GM19238 (cell line): ENCODE measurements at regions not wholly inside any gene's neighbourhood (a gene's known extent, or its start where the extent isn't known, plus 50 kb on each side); places are given as distances from the start of the nearest gene placed in this dataset.
A peak's percentile ranks its signal among the peaks of the same experiment; 100 is the strongest.
"Not testable (repeated sequence)": the region's sequence is repeated elsewhere in the genome, so short reads cannot be mapped to it uniquely, and the experiment has no call there.

Experiments
- DNase-seq: peaks from one replicate; pipeline ENCODE4 v3.0.0; 2011; ENCODE audit warnings: low spot score; ENCODE audit not compliant: insufficient read length

DNA sequence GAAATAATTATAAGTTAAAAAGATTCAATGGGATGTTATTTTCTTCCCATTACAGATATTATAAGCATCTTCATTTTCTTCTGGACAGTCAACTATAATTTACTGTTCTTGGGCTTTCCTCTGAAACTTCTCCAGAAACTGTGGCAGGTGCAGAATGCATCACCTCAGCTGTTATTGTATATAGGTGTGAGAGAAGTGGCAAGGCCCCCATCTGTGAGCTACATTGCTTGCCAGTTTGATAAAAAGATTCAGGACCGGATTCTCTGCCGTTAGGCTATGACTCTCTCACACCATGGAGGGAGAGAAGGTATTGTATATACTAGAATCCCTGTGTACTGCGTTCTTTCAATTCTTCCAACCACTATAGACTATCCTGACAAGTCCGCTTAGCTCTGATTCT is 135.8 kb upstream of the CENPW start:
- DNase-seq: no peak

GRCh38 chr6:126204598-126204997 is 135.3 kb upstream of the CENPW start:
- DNase-seq: no peak

DNA sequence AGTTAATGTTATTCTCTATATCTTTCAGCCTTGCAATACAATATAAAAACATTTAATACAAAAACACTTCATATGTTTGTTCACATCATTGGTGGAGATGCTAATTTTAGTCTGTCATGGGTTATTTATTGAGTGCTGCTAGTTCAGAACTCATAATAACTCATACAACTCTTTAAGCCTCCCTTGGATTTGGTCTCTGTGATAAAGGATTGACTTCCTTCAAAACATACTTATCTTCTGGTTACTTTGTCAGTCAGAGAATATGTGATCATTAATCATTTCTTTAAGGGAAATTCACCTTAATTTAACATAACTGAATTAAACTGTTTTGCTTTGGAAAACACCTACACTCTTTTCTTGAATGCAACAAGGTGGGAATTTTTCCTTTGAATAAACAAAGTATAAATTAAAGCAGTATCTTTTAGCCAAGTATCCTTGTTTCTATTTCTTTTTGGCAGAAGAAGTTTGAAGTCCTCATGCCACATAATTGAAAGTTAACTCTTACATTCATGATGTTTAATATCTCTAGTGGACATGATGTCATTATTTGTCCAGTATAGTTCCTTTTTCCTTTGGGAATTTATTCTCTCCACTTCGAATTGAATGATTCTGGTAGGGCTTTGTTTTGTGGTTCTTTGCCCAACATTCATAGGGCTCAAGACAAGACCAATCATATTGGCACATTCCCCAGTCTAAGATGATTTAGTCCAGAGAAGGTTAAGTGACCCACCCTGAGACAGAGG is 133.2 kb upstream of the CENPW start:
- DNase-seq: no peak

DNA sequence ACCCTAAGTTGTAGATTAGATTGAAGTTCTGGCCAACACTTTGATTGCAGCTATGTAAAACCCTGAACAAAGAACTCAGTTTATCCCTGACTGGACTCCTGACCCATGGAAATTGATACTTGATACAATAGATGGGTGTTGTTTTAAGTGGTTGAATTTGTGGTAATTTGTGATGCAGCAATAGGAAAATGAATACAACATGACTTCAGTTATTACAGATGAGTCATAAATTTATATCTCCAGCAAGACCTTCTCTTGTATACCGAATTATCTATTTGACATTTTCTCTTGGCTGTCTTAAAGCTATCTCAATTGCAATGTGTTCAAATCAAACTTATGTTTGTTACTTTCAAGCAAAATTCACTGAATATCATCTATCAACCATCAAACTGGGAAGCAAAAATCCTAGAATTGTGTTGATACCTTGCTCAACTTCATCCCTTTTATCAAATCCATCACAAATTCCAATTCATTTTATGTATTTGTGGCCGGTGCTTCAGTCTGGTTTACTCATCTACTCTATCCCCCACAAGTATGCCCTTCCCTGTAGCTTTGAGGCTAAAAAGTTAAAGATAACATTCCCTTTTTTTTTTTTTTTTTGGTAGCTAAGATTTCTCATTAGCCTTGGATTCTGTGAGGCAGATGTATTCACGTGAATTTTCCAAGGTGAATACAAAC is 129.4 kb upstream of the CENPW start:
- no peak for DNase-seq

- DNase-seq: no peak
Measured at GRCh38 chr6:126217497-126217896, 122.4 kb upstream of the CENPW start.

GRCh38 chr6:126220901-126221300 is 119.0 kb upstream of the CENPW start:
- DNase-seq: not testable (repeated sequence)

DNA sequence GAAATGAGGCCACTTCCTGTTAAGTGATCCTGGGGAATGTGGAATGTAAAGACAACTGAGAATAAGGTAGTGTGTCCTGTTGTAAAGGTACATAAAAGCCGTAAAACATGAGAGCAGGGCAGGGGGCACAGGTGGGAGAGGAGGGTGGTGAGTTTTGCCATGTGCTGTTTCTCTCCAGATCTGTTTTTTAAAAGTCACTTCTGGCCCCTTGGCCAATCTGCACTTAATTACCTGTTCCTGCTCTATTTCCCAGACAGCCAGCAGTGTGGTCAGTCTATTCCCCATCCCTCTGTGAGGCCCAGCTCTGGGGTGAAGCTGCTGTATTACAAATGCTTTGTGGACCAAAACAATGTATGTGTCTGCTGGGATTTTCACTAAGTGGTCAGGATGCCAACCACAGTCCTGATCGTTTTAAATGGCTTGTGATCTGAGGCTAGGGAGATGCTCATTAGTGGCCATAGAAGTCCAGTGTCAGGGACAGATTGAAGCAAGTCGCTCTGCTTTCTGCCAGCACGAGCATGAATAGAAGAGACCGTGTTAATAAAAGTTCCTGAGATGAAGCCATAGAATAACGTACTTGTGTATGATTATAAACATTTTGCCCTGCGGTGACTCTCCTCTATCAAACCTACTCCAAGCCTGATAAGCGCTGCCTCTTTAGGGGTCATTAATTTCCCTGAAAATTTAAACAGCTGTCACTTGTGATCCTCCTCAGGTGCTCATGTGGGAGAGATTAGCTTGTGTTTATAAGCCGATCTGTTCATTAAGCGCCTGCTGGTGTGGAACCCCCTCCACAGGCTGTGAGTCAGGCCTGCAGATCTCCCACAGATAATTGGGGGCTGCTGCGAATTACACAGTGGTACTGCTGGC is 111.8 kb upstream of the CENPW start:
- DNase-seq: no peak

GRCh38 chr6:126232671-126233070 is 107.2 kb upstream of the CENPW start:
- no peak for DNase-seq

GRCh38 chr6:126233192-126233591 is 106.7 kb upstream of the CENPW start:
- DNase-seq: no peak

- no peak for DNase-seq
Measured at GRCh38 chr6:126235363-126235762, 104.6 kb upstream of the CENPW start.

DNA sequence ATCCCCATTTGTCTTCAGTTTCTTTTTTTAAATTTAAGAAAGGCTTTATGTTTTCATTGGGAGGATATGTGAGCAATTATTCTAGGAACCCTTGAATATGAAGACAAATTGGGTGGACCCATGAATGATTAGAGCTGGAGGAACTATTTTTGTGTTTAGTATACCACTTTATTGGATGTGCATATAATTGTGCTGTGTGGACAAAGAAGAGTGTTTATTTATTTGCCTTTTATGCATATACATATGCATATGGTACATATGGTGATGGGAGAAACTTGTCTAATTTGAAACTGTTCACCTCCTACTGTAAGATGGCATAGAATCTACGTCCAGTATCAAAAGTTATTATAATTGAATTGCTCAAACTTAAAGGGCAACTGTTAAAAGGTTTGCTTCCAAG is 94.8 kb upstream of the CENPW start:
- DNase-seq: no peak

GRCh38 chr6:126252154-126252553 is 87.8 kb upstream of the CENPW start:
- no peak for DNase-seq

DNA sequence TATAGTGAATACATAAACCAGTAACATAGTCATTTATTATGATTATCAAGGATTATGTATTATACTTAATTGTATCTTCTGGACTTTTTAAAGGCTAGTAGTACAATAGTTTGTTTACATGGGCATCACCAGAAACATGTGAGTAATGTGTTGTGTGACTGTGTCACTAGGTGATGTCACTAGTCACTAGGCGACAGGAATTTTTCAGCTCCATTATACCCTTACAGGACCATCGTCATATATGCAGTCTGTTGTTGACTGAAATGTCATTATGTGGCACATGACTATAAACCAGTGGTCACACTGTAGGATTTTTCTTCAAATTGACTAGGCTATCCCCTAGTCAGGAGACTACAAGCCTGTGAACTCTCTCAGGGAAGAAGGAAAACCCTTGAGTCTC is 86.5 kb upstream of the CENPW start:
- no peak for DNase-seq

DNA sequence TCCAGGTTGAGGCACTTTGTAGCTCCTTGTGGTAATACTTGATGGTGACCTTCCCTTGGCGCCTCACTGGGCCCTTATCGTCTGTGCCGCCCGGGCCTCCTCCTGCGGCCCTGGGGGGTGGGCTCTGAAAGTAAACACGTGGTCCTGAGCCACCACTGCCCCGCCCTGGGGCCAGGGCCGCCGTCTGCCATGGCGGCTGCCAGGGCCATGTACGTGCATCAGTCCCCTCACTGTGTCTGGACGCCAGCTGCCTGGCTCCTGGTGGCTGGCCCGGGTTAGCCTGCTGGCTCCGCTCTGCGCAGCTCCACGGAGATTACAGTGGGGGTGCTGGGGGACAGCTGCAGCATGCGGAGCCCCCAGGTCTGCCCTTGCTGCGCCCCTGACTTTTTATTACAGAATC is 81.8 kb upstream of the CENPW start:
- DNase-seq: no peak

GRCh38 chr6:126261792-126262421 is 78.0 kb upstream of the CENPW start:
- DNase-seq: no peak

DNA sequence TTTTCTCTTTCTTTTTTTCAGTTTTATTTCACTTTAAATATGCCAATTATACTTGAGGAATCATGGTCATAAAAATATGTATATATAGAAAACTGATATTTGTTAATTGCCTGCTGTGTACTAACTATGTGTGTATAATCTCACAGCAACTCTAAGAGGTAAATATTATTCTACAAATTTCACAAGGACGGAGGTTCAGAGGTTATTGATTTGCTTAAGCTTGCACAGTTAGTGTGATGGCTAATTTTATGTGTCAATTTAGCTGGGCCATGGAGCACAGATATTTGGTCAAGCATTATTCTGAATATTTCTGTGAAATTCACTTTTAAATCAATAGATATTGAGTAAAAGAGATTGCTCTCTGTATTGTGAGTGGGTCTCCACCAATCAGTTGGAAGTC is 75.7 kb upstream of the CENPW start:
- no peak for DNase-seq

DNA sequence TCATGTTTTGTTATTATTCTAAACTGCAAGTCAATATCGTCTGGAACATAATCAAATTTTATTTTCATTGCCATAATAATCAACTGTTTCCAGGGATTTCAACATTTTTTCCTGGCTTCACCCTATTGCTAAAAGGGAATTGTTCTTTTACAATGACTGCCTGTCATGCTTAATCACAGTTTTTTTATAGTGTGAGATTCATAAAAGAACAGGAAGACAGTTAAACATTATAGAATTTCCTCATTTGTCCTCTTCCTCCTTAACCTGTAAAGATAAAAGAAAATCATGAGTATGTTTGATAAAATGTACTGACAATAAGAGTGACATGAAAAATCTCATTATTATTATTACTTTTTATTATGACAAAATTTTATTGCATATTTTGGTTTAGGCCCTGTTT is 73.3 kb upstream of the CENPW start:
- DNase-seq: no peak

DNA sequence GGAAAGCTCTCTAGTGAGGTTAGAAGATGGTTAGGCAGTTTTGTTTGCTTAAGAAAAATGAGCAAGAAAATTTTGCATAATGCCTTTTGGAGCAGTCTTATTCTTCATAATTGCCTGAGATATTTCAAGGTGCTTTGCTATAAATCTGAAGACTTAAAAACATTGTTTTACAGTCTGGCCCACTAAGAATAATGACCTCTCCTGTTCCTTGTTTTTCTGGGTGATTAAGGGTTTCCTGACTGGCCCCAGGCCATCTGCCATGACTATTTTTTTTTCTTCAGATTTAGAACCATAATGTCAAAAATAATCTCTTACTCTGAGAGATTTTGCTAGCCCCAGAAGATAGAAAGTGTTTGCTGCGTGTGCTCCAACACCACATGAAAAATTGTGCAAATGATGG is 72.3 kb upstream of the CENPW start:
- no peak for DNase-seq

- peak; percentile 3 for DNase-seq
Measured at GRCh38 chr6:126268092-126268491, 71.8 kb upstream of the CENPW start.

- DNase-seq: no peak
Measured at GRCh38 chr6:126280287-126280686, 59.6 kb upstream of the CENPW start.

DNA sequence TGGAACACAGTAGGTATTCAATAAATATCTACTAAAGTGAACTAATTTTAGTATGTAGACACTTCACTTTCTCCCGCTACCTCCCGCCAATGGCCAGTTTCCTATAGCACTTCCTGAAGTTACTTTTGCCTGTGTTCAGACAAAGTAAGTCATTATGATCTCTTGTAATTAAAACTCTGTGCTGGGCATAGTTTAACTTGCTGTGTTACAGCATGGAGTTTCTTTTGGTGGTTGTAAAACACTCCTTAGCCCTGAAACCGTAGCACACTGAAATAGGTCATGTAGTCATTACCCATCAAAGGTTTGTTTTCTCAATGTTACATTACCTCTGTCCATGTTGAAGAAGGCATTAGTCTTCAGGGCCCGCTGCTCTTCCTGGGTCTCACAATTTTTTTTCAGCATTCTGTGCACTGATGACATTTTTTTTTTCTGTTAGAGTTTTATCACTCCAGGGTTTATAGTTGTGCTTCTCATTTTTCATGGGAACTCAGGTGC is 54.0 kb upstream of the CENPW start:
- DNase-seq: no peak
